Endothelial cell of umbilical vein (primary cell): ENCODE measurements at regions not wholly inside any gene's neighbourhood (a gene's known extent, or its start where the extent isn't known, plus 50 kb on each side); places are given as distances from the start of the nearest gene placed in this dataset.

Source experiments
- JUN ChIP-seq: IDR thresholded peaks from 2 replicates; pipeline ENCODE4 v1.6.1; 2011; ENCODE audit warnings: borderline replicate concordance, low read depth; ENCODE audit not compliant: insufficient read length, insufficient read depth
- POLR2A ChIP-seq: IDR thresholded peaks from 2 replicates; pipeline ENCODE4 v1.6.1; 2012; ENCODE audit warnings: low read depth, mild to moderate bottlenecking, control low read depth, low read length
- POLR2AphosphoS5 ChIP-seq: IDR thresholded peaks from 2 replicates; pipeline ENCODE4 v1.6.1; 2012; ENCODE audit warnings: low read depth, mild to moderate bottlenecking, control low read depth, low read length, moderate library complexity; ENCODE audit not compliant: insufficient read depth
- TF ChIP-seq, protein P1 (sequence below), 2 donors: IDR thresholded peaks; 1 replicate in 1 of 2; 2 replicates in 1 of 2; pipeline ENCODE4 v1.5.1; 2011; ENCODE audit warnings: low read length in 2 of 2, mild to moderate bottlenecking in 2 of 2, moderate library complexity in 2 of 2, control low read depth in 1 of 2, inconsistent platforms in 1 of 2, low read depth in 1 of 2; ENCODE audit not compliant: insufficient read depth in 1 of 2; ENCODE audit errors: extremely low read depth in 1 of 2

DNA sequence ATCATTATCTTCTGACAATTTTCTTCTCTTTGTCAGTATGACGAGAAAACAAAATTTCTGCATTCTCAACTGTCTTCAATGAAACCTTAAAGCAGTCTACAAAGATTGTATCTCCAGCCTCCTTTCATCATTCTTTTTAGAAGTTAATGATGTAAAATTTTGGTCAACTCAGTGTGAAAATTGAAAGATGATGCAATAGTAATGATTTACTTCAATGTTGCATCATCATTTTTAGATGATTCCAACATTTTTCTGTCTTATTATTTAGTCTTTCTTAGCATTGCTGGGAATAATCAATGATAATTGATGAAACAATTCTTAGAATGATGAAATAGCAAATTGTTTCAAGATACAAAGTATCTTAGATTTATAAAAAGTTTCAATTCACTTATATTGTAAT lies 372.7 kb downstream of the C4orf33 start:
- TF ChIP-seq JUN (no peak), POLR2AphosphoS5 (no peak), POLR2A (no peak)
- TF ChIP-seq, protein P1, sequence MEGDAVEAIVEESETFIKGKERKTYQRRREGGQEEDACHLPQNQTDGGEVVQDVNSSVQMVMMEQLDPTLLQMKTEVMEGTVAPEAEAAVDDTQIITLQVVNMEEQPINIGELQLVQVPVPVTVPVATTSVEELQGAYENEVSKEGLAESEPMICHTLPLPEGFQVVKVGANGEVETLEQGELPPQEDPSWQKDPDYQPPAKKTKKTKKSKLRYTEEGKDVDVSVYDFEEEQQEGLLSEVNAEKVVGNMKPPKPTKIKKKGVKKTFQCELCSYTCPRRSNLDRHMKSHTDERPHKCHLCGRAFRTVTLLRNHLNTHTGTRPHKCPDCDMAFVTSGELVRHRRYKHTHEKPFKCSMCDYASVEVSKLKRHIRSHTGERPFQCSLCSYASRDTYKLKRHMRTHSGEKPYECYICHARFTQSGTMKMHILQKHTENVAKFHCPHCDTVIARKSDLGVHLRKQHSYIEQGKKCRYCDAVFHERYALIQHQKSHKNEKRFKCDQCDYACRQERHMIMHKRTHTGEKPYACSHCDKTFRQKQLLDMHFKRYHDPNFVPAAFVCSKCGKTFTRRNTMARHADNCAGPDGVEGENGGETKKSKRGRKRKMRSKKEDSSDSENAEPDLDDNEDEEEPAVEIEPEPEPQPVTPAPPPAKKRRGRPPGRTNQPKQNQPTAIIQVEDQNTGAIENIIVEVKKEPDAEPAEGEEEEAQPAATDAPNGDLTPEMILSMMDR (IDR thresholded peaks at IDR 0.05; ENCODE audit: extremely low read depth in 1 of 2, insufficient read depth in 1 of 2, low read depth in 1 of 2, low read length in 2 of 2), result no peak
